ENCODE measurements at regions not wholly inside any gene's neighbourhood (a gene's known extent, or its start where the extent isn't known, plus 50 kb on each side); places are given as distances from the start of the nearest gene placed in this dataset.

GRCh38 chr4:140246216-140246615 is 92.2 kb upstream of the MAML3 start:
- TF ChIP-seq TAF1 (IDR thresholded peaks at IDR 0.05; ENCODE audit: borderline replicate concordance, low read depth, low read length) = no peak
- TF ChIP-seq MYC (IDR thresholded peaks at IDR 0.05; ENCODE audit: insufficient read depth, insufficient read length, insufficient replicate concordance, low read length, severe bottlenecking) = no peak
- TF ChIP-seq POLR2AphosphoS5 (IDR thresholded peaks at IDR 0.05; ENCODE audit: low read length) = no peak
- no peak for TF ChIP-seq CTCF (IDR thresholded peaks at IDR 0.05 in 2 of 3, conservative IDR thresholded peaks at IDR 0.05 in 1 of 3; ENCODE audit: control insufficient read depth in 2 of 3, extremely low read depth in 1 of 3, insufficient read depth in 1 of 3, low read depth in 3 of 3, low read length in 3 of 3)
- no peak for TF ChIP-seq RAD51 (IDR thresholded peaks at IDR 0.05)
- TF ChIP-seq EP300 (IDR thresholded peaks at IDR 0.05; ENCODE audit: borderline replicate concordance in 1 of 2, control insufficient read depth in 1 of 2, low read depth in 2 of 2, low read length in 2 of 2) = no peak
- TF ChIP-seq ZBTB11 (CRISPR knock-in tag; IDR thresholded peaks at IDR 0.05) = no peak

Measured in GM12878 (cell line).